WTC11 (cell line): ENCODE measurements at regions not wholly inside any gene's neighbourhood (a gene's known extent, or its start where the extent isn't known, plus 50 kb on each side); places are given as distances from the start of the nearest gene placed in this dataset.

Experiments
- ATAC-seq: fragments of 200-7000 bp; cut with Tn5 transposase; 2 replicates; pipeline ENCODE4 v1.10.0; 2021; ENCODE audit warnings: mild to moderate bottlenecking, moderate library complexity
- CTCF ChIA-PET: fragments of 300-600 bp; sonication (Branson Sonifier 250); formaldehyde crosslinking; loops from one replicate; lab custom pipeline; 2021; ENCODE audit warnings: antibody characterized with exemption; lab: Charles Lee
- POLR2A ChIA-PET: fragments of 350-600 bp; sonication (Branson Sonifier 250); formaldehyde crosslinking; loops from one replicate; lab custom pipeline; 2021; ENCODE audit warnings: antibody characterized with exemption; lab: Charles Lee
- DNase-seq: peaks from one replicate; pipeline ENCODE4 v3.0.0; 2021; ENCODE audit warnings: low spot score
- H3K27ac Mint-ChIP-seq: 2 replicates; pipeline ENCODE4 v1.8.0; 2021; ENCODE audit warnings: mixed read lengths
- H3K27me3 Mint-ChIP-seq: 2 replicates; pipeline ENCODE4 v1.8.0; 2021; ENCODE audit warnings: low read depth, mild to moderate bottlenecking, moderate library complexity, mixed read lengths
- H3K36me3 Mint-ChIP-seq: 2 replicates; pipeline ENCODE4 v1.8.0; 2021; ENCODE audit warnings: mixed read lengths
- H3K4me1 Mint-ChIP-seq: 2 replicates; pipeline ENCODE4 v1.8.0; 2022; ENCODE audit warnings: mixed read lengths
- H3K4me3 Mint-ChIP-seq: 2 replicates; pipeline ENCODE4 v1.8.0; 2021; ENCODE audit warnings: mild to moderate bottlenecking, moderate library complexity, mixed read lengths
- H3K9me3 Mint-ChIP-seq: 2 replicates; pipeline ENCODE4 v1.8.0; 2021; ENCODE audit warnings: mixed read lengths
- ATF3 ChIP-seq: sonication (generic); formaldehyde crosslinking; conservative IDR thresholded peaks from 2 replicates; pipeline ENCODE4 v1.8.1; 2022; ENCODE audit warnings: mild to moderate bottlenecking, missing genetic modification reagents
- CDX4 ChIP-seq: fragments of 250-450 bp; sonication (Bioruptor Pico); IDR thresholded peaks from 2 replicates; pipeline ENCODE4 v1.9.0; 2021; ENCODE audit warnings: moderate library complexity, mild to moderate bottlenecking, inconsistent platforms, borderline replicate concordance
- ELF4 ChIP-seq: sonication (generic); formaldehyde crosslinking; IDR thresholded peaks from 2 replicates; pipeline ENCODE4 v1.8.1; 2022; ENCODE audit warnings: low read depth, mild to moderate bottlenecking, moderate library complexity, missing genetic modification reagents
- EMX1 ChIP-seq: fragments of 250-450 bp; sonication (Bioruptor Pico); IDR thresholded peaks from 2 replicates; pipeline ENCODE4 v1.8.0; 2021; ENCODE audit warnings: mild to moderate bottlenecking
- ETV6 ChIP-seq: sonication (generic); formaldehyde crosslinking; IDR thresholded peaks from 2 replicates; pipeline ENCODE4 v1.8.1; 2022; ENCODE audit warnings: mild to moderate bottlenecking, missing genetic modification reagents
- FOXK1 ChIP-seq: sonication (generic); formaldehyde crosslinking; IDR thresholded peaks from 2 replicates; pipeline ENCODE4 v1.8.0; 2022; ENCODE audit warnings: mild to moderate bottlenecking, moderate library complexity, missing genetic modification reagents
- HMGXB4 ChIP-seq: sonication (generic); formaldehyde crosslinking; IDR thresholded peaks from 2 replicates; pipeline ENCODE4 v1.8.1; 2023; ENCODE audit warnings: mild to moderate bottlenecking, moderate library complexity, missing genetic modification reagents
- TEAD4 ChIP-seq: sonication (generic); formaldehyde crosslinking; IDR thresholded peaks from 2 replicates; pipeline ENCODE4 v1.8.0; 2022; ENCODE audit warnings: mild to moderate bottlenecking, missing genetic modification reagents
- ZNF219 ChIP-seq: sonication (generic); formaldehyde crosslinking; IDR thresholded peaks from 2 replicates; pipeline ENCODE4 v1.8.0; 2023; ENCODE audit warnings: missing genetic modification reagents, mild to moderate bottlenecking, borderline replicate concordance
- ZNF263 ChIP-seq: sonication (generic); formaldehyde crosslinking; IDR thresholded peaks from 2 replicates; pipeline ENCODE4 v1.8.1; 2022; ENCODE audit warnings: low read depth, mild to moderate bottlenecking, moderate library complexity, missing genetic modification reagents
- ZNF281 ChIP-seq: sonication (generic); formaldehyde crosslinking; IDR thresholded peaks from 2 replicates; pipeline ENCODE4 v1.8.0; 2023; ENCODE audit warnings: mild to moderate bottlenecking, missing genetic modification reagents
- ZNF416 ChIP-seq: fragments of 250-450 bp; sonication (Bioruptor Pico); IDR thresholded peaks from 2 replicates; pipeline ENCODE4 v1.9.0; 2021; ENCODE audit warnings: mild to moderate bottlenecking, inconsistent platforms
- TF ChIP-seq, protein P1 (sequence below): sonication (generic); formaldehyde crosslinking; IDR thresholded peaks from 2 replicates; pipeline ENCODE4 v1.8.1; 2023; ENCODE audit warnings: mild to moderate bottlenecking, missing genetic modification reagents, borderline replicate concordance
- TF ChIP-seq, protein P2 (sequence below): fragments of 250-450 bp; sonication (Bioruptor Pico); IDR thresholded peaks from 2 replicates; pipeline ENCODE4 v1.9.0; 2021; ENCODE audit warnings: mild to moderate bottlenecking
- TF ChIP-seq, protein P3 (sequence below): sonication (generic); formaldehyde crosslinking; IDR thresholded peaks from 2 replicates; pipeline ENCODE4 v1.8.0; 2023; ENCODE audit warnings: missing genetic modification reagents, mild to moderate bottlenecking, borderline replicate concordance

GRCh38 chr2:181762848-181763247 is 82.5 kb upstream of the NEUROD1 start:
- no peak for ATAC-seq
- H3K36me3 Mint-ChIP-seq, result no peaks in the 10 kb centered on the region
- no peaks in the 10 kb centered on the region for H3K4me1 Mint-ChIP-seq
- POLR2A ChIA-PET, result no interaction called here
- H3K27me3 Mint-ChIP-seq, result no peaks in the 10 kb centered on the region
- no peak overlapping the region for H3K4me3 Mint-ChIP-seq
- DNase-seq, result no peak
- no peak for TF ChIP-seq ELF4 (CRISPR knock-in tag)
- no peak for TF ChIP-seq HMGXB4
- TF ChIP-seq ZNF263 (CRISPR knock-in tag), result no peak
- TF ChIP-seq EMX1 (CRISPR knock-in tag), result no peak
- no peak for TF ChIP-seq ZNF219 (CRISPR knock-in tag)
- TF ChIP-seq, protein P1, sequence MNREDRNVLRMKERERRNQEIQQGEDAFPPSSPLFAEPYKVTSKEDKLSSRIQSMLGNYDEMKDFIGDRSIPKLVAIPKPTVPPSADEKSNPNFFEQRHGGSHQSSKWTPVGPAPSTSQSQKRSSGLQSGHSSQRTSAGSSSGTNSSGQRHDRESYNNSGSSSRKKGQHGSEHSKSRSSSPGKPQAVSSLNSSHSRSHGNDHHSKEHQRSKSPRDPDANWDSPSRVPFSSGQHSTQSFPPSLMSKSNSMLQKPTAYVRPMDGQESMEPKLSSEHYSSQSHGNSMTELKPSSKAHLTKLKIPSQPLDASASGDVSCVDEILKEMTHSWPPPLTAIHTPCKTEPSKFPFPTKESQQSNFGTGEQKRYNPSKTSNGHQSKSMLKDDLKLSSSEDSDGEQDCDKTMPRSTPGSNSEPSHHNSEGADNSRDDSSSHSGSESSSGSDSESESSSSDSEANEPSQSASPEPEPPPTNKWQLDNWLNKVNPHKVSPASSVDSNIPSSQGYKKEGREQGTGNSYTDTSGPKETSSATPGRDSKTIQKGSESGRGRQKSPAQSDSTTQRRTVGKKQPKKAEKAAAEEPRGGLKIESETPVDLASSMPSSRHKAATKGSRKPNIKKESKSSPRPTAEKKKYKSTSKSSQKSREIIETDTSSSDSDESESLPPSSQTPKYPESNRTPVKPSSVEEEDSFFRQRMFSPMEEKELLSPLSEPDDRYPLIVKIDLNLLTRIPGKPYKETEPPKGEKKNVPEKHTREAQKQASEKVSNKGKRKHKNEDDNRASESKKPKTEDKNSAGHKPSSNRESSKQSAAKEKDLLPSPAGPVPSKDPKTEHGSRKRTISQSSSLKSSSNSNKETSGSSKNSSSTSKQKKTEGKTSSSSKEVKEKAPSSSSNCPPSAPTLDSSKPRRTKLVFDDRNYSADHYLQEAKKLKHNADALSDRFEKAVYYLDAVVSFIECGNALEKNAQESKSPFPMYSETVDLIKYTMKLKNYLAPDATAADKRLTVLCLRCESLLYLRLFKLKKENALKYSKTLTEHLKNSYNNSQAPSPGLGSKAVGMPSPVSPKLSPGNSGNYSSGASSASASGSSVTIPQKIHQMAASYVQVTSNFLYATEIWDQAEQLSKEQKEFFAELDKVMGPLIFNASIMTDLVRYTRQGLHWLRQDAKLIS (CRISPR knock-in tag), result no peak
- TF ChIP-seq ZNF416 (CRISPR knock-in tag), result no peak
- CTCF ChIA-PET, result no interaction called here
- H3K9me3 Mint-ChIP-seq, result peaks cover 10% of the 10 kb centered on the region
- H3K27ac Mint-ChIP-seq, result no peak overlapping the region

DNA sequence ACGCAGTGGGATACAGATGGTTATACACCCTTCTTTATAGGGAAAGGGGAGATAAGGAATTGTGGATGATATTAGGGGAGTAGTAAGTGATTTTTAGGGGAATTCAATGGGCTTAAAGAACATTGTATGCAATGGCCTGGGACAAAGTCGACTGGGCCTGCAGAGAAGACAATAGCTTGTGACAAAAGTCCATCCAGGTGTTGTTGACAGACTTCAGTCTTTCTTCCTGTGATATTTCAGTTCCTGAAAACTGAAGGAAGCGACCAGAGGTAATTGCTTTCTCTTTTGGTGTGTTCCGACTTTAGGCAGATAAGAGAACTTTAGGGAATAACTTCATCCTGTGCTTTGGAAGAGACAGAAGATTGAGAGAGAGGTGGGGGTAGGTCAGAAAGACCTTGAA is 83.1 kb upstream of the NEUROD1 start:
- TF ChIP-seq, protein P2, sequence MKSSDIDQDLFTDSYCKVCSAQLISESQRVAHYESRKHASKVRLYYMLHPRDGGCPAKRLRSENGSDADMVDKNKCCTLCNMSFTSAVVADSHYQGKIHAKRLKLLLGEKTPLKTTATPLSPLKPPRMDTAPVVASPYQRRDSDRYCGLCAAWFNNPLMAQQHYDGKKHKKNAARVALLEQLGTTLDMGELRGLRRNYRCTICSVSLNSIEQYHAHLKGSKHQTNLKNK (CRISPR knock-in tag), result no peak
- no peak for TF ChIP-seq ETV6
- no peak for TF ChIP-seq CDX4 (CRISPR knock-in tag)
- TF ChIP-seq TEAD4 (CRISPR knock-in tag), result no peak
- Mint-ChIP-seq H3K36me3 (no peaks in the 10 kb centered on the region), H3K27ac (no peak overlapping the region), H3K4me3 (no peak overlapping the region), H3K27me3 (no peaks in the 10 kb centered on the region), H3K9me3 (peaks cover 10% of the 10 kb centered on the region), H3K4me1 (no peaks in the 10 kb centered on the region)
- no peak for ATAC-seq
- CTCF ChIA-PET, result no interaction called here
- POLR2A ChIA-PET, result no interaction called here
- no peak for DNase-seq

DNA sequence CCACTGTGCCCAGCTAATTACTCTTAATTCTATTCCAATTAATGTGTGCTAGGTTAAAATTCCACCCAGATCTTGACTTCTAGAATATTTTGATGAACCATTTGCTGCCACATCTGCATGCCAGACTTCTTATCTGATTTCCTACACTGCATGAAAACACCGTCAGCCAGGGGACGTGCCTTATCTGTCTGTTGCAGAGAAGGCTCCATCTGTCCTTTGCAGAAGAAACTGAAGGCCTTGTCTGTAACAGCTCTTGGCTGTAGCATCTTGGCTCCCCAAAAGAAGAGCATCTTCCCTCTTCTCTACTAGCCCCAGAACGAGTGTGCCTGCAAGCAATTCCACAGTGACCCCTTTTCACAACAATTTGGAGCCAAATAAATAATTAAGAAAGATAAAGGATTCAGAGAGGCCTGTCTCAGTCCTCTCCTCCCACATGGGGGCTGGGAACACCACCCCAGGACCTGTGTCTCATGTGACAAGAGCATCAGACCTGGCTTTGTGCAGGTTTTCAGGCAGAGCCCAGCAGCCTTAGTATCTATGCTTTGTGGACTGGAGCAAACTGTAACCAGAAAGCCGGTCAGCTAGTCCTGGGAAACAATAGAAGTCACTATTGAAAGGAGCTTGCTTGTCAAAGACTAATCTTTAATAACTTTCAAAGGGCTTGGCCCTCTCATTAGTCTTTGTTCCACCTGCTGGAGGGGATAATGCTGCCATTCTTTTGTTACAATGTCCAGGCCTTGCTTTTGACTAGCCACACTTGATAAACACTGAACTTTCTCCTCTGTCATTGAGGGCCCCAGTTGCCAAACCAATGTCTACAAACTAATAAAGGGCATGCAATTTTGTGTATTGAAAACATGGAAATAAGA is 84.0 kb upstream of the NEUROD1 start:
- Mint-ChIP-seq H3K27ac (no peak overlapping the region), H3K9me3 (peaks cover 5% of the 10 kb centered on the region), H3K4me1 (no peaks in the 10 kb centered on the region), H3K36me3 (no peaks in the 10 kb centered on the region), H3K27me3 (no peaks in the 10 kb centered on the region), H3K4me3 (no peak overlapping the region)
- CTCF ChIA-PET, result interaction anchor here (0.8 kb wide), 1 partner anchor 16 kb away, joined by 3 read pairs; no protein-coding TSS in a partner anchor
- no peak for ATAC-seq
- POLR2A ChIA-PET, result interaction anchor here (0.6 kb wide), 1 partner anchor 305 kb away, joined by 3 read pairs; no protein-coding TSS in a partner anchor
- no peak for DNase-seq
- no peak for TF ChIP-seq ZNF281 (CRISPR knock-in tag)
- TF ChIP-seq FOXK1 (CRISPR knock-in tag), result no peak
- TF ChIP-seq, protein P3, sequence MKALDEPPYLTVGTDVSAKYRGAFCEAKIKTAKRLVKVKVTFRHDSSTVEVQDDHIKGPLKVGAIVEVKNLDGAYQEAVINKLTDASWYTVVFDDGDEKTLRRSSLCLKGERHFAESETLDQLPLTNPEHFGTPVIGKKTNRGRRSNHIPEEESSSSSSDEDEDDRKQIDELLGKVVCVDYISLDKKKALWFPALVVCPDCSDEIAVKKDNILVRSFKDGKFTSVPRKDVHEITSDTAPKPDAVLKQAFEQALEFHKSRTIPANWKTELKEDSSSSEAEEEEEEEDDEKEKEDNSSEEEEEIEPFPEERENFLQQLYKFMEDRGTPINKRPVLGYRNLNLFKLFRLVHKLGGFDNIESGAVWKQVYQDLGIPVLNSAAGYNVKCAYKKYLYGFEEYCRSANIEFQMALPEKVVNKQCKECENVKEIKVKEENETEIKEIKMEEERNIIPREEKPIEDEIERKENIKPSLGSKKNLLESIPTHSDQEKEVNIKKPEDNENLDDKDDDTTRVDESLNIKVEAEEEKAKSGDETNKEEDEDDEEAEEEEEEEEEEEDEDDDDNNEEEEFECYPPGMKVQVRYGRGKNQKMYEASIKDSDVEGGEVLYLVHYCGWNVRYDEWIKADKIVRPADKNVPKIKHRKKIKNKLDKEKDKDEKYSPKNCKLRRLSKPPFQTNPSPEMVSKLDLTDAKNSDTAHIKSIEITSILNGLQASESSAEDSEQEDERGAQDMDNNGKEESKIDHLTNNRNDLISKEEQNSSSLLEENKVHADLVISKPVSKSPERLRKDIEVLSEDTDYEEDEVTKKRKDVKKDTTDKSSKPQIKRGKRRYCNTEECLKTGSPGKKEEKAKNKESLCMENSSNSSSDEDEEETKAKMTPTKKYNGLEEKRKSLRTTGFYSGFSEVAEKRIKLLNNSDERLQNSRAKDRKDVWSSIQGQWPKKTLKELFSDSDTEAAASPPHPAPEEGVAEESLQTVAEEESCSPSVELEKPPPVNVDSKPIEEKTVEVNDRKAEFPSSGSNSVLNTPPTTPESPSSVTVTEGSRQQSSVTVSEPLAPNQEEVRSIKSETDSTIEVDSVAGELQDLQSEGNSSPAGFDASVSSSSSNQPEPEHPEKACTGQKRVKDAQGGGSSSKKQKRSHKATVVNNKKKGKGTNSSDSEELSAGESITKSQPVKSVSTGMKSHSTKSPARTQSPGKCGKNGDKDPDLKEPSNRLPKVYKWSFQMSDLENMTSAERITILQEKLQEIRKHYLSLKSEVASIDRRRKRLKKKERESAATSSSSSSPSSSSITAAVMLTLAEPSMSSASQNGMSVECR, result no peak
- no peak for TF ChIP-seq ATF3
- TF ChIP-seq EMX1 (CRISPR knock-in tag), result no peak
